A673 (cell line): ENCODE measurements at regions not wholly inside any gene's neighbourhood (a gene's known extent, or its start where the extent isn't known, plus 50 kb on each side); places are given as distances from the start of the nearest gene placed in this dataset.

ENCODE experiments used
- BruUV-seq: library from RNA; stranded (reverse); fragments of 400-500 nt; replicated peaks from 2 replicates; lab custom pipeline; 2021; lab: Mats Ljungman, UMichigan
- CTCF ChIA-PET: fragments of 300-600 bp; sonication (Branson Sonifier 250); formaldehyde crosslinking; loops from one replicate; lab custom pipeline; 2022; ENCODE audit warnings: antibody characterized with exemption; lab: Charles Lee
- POLR2A ChIA-PET: fragments of 300-600 bp; sonication (Branson Sonifier 250); formaldehyde crosslinking; loops from one replicate; lab custom pipeline; 2022; ENCODE audit warnings: antibody characterized with exemption; ENCODE audit not compliant: low non-redundant PET; lab: Charles Lee
- DNase-seq: peaks from one replicate; pipeline ENCODE4 v3.0.0-alpha.2; 2015; ENCODE audit warnings: low spot score
- H3K27ac ChIP-seq: fragments of 200-600 bp; sonication (generic); 2 replicates; pipeline ENCODE4 v1.5.1; 2016; ENCODE audit warnings: mixed run types, low read depth, mild to moderate bottlenecking, mixed read lengths, antibody characterized with exemption, low read length; ENCODE audit not compliant: poor library complexity, severe bottlenecking
- H3K27me3 ChIP-seq: fragments of 200-600 bp; sonication (generic); replicated peaks from 2 replicates; pipeline ENCODE4 v1.6.1; 2017; ENCODE audit warnings: mixed run types, low read depth, mild to moderate bottlenecking, mixed read lengths, antibody characterized with exemption, low read length; ENCODE audit not compliant: insufficient read depth, poor library complexity
- H3K36me3 ChIP-seq: fragments of 200-600 bp; sonication (generic); 2 replicates; pipeline ENCODE4 v1.6.1; 2016; ENCODE audit warnings: mixed run types, mild to moderate bottlenecking, mixed read lengths, antibody characterized with exemption, low read length; ENCODE audit not compliant: insufficient read depth, poor library complexity, severe bottlenecking
- H3K4me1 ChIP-seq: fragments of 200-600 bp; sonication (generic); 2 replicates; pipeline ENCODE4 v1.6.1; 2017; ENCODE audit warnings: mixed run types, mild to moderate bottlenecking, mixed read lengths, antibody characterized with exemption, low read length; ENCODE audit not compliant: insufficient read depth, poor library complexity, severe bottlenecking
- H3K4me3 ChIP-seq: fragments of 200-600 bp; sonication (generic); 2 replicates; pipeline ENCODE4 v1.5.1; 2016; ENCODE audit warnings: low read depth, mixed run types, mild to moderate bottlenecking, mixed read lengths, low read length; ENCODE audit not compliant: poor library complexity, severe bottlenecking
- H3K9me3 ChIP-seq: fragments of 200-600 bp; sonication (generic); 2 replicates; pipeline ENCODE4 v1.6.1; 2016; ENCODE audit warnings: mixed run types, low read depth, mild to moderate bottlenecking, mixed read lengths, antibody characterized with exemption, low read length; ENCODE audit not compliant: poor library complexity, severe bottlenecking
- CTCF ChIP-seq: fragments of 300-800, 200-600 bp; sonication (generic); conservative IDR thresholded peaks from 2 replicates; pipeline ENCODE4 v1.5.1; 2017; ENCODE audit warnings: low read depth, mild to moderate bottlenecking, antibody characterized with exemption, low read length, moderate library complexity, mixed read lengths
- EZH2 ChIP-seq: fragments of 200-600 bp; sonication (generic); IDR thresholded peaks from 2 replicates; pipeline ENCODE4 v1.6.1; 2017; ENCODE audit warnings: borderline replicate concordance, low read depth, mild to moderate bottlenecking, mixed read lengths, antibody characterized with exemption, low read length; ENCODE audit not compliant: poor library complexity, severe bottlenecking
- intact Hi-C: fragments of 100-400 bp; cut with micrococcal nuclease; formaldehyde crosslinking; loops from one replicate; pipeline ENCODE4 v1.10.0; 2022; ENCODE audit not compliant: unreplicated experiment

GRCh38 chr7:41114131-41114530 lies 588.8 kb downstream of the INHBA start:
- ChIA-PET POLR2A (no interaction called here), CTCF (no interaction called here)
- no TSS peak for BruUV-seq
- DNase-seq: no peak
- Histone ChIP-seq H3K36me3 (no peaks in the 10 kb centered on the region), H3K27ac (no peak overlapping the region), H3K4me3 (no peak overlapping the region), H3K4me1 (no peaks in the 10 kb centered on the region), H3K9me3 (no peaks in the 10 kb centered on the region), H3K27me3 (no peaks in the 10 kb centered on the region)
- intact Hi-C loops: no loop called here
- TF ChIP-seq EZH2: no peak
- TF ChIP-seq CTCF: no peak

GRCh38 chr7:41113719-41114118 lies 589.2 kb downstream of the INHBA start:
- no peaks in the 10 kb centered on the region for H3K4me1 ChIP-seq
- no peak overlapping the region for H3K27ac ChIP-seq
- no TSS peak for BruUV-seq
- H3K9me3 ChIP-seq: no peaks in the 10 kb centered on the region
- no peak for DNase-seq
- CTCF ChIA-PET: no interaction called here
- POLR2A ChIA-PET: no interaction called here
- intact Hi-C loops: no loop called here
- H3K4me3 ChIP-seq: no peak overlapping the region
- TF ChIP-seq CTCF (no peak), EZH2 (no peak)
- no peaks in the 10 kb centered on the region for H3K36me3 ChIP-seq
- no peaks in the 10 kb centered on the region for H3K27me3 ChIP-seq

GRCh38 chr7:41110186-41110585 lies 592.7 kb downstream of the INHBA start:
- ChIA-PET CTCF (no interaction called here), POLR2A (no interaction called here)
- DNase-seq: no peak
- Histone ChIP-seq H3K4me3 (no peak overlapping the region), H3K4me1 (no peaks in the 10 kb centered on the region), H3K36me3 (no peaks in the 10 kb centered on the region), H3K9me3 (no peaks in the 10 kb centered on the region), H3K27me3 (no peaks in the 10 kb centered on the region), H3K27ac (no peak overlapping the region)
- BruUV-seq: no TSS peak
- TF ChIP-seq EZH2 (no peak), CTCF (no peak)
- intact Hi-C loops: no loop called here
